HuH-7 (cell line): ENCODE measurements at regions not wholly inside any gene's neighbourhood (a gene's known extent, or its start where the extent isn't known, plus 50 kb on each side); places are given as distances from the start of the nearest gene placed in this dataset.

Experiments
- DNase-seq: peaks from one replicate; pipeline ENCODE4 v3.0.0; 2011; ENCODE audit warnings: low spot score

DNA sequence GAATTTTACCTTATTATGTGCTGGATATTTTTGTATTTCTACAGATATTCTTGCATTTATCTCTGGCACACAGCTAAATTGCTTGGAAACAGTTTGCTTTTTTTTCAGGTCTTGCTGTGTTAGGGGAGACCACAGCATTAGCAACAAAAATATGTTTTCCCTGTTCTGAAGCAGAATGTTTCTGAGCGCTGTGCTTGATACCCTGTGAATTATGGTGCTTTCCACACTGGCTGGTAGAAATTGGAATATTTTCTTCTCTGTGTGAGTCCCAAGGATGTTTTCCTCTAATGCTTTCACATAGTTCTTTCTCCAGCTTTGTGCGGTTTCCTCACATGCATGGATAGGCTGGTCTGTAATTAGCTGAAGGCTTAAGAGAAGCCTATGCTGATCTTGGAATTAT is 651.6 kb upstream of the IGFBP3 start:
- DNase-seq, result no peak

DNA sequence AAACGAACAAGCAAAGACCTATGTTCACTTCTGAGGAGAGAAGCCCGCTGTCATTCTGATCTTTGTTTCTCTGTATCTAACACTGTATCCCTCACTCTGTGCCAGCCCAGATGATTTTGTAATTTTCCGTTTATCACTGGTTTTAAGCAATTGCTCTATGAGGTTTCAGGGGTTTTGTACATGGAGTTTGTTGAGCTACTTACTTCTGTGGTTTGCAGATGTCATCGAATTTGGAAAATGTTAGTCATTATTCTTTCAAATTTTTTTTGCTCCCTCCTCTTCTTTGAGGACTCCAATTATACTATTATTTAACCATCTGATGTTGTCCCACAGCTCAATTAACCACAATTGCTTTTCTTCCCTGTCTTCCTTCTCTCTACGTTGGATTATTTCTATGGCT is 650.9 kb upstream of the IGFBP3 start:
- DNase-seq, result no peak

DNA sequence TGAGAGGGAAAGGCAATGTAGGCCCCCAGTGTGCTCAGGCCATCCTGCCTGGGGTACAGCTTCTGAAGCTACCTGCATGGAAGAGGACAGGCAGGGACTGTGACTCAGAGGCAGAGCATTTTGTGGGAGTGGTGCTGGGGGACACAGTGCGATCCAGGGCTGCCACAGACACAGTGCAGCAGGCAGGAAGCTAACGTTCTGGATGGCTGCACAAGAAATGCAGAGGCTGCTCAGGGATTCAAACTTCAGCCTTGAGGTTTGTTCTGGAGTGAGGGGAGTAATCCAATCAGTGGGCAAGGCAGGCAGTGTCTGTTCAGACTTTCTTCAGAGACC is 648.0 kb upstream of the IGFBP3 start:
- DNase-seq, result no peak

DNA sequence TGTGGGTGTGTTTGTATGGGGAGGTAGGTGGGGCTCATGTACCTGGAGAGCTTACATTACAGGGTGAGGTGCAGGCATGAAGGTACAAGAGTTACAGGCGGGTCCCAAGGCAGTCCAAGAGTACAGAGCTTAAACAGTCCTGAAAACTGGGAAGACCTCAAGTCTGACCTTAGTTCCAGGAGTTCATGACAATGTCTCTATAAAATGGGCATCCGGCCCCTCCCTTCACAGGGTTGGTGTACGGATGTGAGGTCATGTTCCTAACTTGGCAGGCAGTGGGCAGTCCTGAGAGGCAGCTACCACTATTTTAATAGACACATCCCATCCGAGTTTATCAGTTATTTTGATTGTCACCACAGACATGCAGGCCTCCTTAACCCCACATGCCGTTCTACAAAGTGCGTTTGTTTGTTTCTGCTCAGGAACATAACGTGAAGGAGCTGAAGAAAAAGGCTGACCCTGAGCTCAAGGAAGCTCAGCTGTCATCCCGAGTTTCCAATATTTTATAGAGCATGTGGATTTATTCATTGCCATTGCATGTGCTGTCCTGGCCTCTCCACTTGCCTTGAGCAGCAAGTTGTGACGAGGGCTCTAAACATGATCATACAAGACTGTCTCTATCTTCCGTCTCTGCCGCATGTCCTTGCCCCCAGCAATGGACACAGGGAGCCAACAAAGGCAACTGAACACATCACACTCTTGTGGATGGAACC is 647.5 kb upstream of the IGFBP3 start:
- DNase-seq, result no peak

DNA sequence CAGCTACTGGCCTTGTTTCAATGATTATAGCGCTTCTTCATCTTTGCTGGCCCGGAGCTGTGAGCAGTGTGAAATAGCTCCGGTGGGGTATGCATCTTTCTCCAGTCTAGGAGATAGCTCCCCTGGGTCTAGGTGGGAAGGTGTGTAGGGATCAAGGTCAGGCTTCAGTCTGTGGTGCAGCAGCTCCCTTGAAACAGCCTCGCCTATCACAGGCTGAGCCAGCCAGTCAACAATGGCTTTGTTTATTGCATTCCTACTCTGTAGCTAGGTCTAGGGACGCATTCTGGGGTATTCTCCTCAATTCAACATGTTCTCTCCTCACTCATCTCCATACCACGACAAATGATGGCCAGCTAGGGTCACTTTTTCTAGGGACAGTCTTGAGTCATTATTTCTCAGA is 646.8 kb upstream of the IGFBP3 start:
- DNase-seq, result no peak

DNA sequence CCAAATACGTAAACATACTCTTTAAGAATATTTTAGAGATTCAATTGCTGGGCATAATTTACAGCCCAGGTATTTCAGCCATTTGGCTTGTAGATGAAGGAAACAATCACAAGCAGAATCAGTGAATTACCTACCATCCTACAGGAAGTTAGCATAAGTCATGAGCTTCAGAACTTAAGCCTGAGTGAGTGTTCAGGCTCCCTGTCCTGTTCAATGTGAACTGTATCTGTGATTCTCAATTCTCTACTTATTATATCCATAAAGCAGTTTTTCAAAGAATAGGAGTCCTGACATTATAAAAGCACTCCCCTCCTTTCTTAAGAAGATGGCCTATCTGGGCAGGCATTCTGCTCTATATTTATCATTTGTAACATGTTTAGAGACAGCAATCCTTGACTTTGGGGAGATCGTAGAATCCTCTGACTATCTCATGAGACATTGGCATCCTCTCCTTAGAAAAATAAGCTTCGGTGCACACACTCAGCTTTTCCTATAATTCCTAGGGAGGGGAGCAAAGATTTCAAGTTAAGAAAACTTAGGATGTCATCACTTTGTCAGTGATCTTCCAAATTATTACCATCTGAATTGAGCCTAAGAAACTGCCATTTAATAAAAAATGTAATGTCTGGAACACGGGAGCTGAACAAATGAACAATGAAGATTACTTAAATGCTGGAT is 645.2 kb upstream of the IGFBP3 start:
- DNase-seq, result no peak

DNA sequence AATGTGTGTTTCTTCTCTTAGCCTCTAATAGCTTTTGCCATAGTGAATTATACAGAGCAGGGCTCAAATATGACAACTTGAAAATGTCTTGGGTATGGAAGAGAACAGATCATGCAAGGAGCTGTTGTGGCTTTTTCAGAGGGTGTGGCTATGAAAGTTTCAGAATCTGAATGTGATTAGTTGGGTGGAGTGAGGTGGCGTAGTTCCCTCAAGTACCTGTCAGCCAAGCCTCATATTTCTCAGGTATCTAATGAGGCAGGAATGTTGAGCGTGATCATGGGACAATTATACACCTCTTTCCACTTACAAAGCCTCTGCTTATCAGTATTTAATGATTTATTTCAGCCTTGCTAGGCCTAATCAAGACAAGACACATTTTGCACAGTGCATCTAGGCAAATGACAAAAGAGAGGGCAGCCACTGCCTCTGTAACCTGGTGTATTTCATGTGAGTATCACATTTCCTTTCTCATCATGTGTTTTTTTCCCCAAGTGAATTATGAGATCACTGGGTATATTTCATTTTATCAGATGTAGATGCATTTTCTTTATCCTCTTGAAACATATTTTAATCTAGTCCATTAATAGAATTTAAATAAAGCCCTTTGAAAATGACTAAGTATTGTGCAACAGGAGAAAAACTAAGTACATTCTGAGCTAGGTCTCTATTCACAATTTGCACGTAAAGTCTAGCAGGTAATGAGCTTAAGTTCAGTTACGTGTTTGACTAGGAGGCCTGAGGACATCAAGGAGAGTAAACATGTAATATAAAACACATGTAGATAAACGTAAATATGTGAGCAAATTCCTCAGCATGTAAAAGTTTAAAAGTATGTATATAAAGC is 644.4 kb upstream of the IGFBP3 start:
- DNase-seq, result no peak

DNA sequence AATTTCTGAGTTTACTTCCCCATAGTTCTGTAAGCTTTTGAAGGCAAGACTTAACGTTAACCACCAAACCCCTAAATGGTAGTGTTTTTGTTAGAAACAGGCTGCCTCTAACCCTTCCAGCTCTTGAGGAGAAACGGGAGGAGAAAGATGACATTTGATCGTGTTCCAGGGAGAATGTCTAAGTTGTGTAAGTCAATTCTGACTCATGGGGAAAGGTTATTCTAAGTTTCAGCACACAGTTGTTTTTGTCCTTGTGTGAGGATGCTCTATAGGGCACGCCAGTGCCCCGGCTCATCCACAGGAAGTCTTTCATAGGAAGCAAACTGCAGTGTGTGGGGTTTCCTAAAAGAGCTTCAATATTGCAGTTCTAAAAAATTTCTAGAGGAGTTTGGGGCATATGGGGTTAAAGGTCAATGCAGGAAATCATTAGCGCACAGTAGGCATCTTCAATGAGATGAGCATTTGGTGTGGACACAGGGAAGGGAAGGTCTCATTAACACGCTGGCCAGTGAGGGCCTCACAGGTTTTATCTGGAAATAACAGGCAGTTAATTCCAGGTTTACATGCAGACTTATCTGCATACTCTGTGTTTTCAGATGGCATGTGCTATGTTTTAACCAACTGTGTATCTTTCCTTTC is 638.2 kb upstream of the IGFBP3 start:
- no peak for DNase-seq

DNA sequence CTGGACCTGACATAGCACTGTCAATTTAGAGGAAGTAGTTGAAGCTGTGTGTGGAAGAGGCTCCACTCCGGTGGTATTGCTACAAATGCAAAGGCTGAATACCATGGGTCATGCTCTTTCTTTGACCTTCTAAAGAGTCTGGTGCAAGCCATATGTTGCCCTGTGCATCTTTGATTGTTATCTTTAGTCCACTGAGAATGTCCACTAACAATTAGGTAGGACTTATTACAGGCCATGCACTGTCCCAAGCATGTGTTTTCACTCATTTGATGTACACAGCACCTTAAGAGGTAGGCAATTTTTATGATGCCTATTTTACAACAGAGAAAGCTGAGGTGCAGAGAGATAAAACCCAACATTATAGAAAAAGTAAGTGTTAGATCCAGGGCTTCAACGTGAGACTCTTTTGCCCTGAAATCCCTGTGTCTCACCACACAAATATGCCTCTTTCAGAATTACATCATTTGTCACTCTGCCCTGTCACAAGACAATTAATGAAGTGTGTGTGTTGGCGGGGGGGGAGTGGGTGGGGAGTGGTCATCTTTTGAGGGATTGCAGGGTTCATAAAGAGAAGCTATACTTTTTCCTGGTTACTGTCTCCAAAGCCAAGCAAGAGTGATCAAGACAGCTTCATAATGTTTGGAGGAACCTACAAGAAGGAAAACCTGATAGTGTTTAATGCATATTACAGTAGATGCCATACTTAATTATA is 637.6 kb upstream of the IGFBP3 start:
- no peak for DNase-seq

DNA sequence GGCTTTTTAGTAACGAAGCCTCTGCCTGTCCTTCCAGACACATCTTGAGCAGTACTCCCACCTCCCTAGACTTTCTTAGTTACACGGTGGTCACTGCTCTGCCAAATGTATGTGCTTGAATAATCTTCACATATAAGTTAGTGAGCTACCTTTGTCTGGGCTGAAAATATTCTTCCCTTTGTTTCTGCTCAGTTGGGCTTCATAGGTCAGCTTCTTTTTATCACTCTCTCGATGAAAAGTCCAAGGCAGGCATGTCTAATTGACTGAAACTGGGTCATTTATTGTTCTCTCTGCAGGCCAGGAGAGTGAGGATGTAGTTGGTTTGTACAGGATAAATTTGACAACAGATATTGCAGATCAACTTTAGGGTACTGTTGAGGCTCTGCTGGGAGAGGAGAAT is 636.7 kb upstream of the IGFBP3 start:
- no peak for DNase-seq

DNA sequence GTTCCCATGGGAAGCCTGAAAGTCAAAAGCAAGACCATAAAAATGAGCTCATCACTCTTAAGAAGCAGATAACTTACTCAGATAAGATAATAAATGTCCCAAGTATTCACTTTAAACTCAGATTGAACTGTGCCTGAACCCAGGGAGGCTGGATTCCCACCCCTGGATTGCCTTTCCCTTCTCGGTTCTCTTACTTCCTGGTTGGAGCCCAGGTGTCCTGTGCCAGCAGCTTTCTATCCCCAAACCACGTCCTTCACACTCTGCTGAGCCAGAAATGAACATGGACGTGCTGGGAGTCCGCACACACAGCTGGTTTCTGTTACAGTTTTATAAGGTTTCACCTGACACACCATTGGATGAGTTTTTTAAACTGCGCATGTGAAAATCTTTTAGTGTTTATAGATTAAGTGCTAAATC is 636.2 kb upstream of the IGFBP3 start:
- no peak for DNase-seq

DNA sequence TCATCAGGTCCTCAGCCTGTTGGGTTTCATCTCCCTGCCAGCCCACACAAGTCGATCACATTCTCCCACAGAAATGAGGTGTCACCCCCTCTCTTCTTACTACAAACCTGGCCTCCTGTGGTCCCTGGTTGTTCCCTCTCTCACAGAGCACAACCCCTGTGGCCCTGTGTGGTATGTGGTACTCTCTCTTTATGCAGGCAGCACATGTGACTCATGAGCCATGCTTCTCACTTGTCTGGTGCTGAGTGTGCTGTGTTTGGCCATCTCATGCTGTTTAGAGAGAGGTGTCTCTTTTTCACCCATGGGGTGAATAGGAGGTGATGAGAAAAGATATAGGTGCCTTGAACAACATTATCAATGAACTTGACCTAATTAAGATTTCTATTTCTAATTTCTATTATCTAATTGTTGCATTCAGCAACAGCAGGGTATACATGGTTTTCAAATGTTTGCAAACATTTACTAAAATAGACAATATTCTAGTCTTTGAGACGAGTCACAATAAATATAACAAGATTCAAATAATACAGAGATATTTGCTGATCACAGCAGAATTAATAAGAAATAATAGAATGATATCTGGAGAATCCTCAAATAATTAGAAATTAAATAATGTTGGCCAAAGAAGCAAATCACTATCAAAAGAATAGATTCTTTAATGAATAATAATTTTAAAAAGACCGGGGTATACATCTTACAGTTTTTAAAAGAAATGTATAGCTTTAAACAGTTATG is 633.8 kb upstream of the IGFBP3 start:
- DNase-seq, result no peak

DNA sequence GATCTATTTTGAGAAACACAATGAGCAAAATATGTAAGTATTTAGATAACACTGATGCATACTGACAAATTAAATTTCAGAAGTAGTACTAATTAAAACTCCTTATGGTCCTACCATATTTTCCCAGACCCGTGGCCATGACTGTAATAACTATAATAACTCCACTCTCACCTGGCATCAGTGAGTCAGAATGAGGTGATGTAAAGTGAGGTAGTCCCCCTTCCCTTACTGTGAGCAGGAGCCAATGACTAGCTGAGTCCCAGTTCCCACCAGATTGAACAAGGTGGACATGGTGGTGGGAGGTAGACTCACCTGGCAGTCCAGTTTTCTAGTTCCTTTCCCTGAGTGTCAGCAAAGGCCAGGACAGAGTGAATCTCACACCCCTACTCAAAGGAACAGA is 630.5 kb upstream of the IGFBP3 start:
- no peak for DNase-seq

DNA sequence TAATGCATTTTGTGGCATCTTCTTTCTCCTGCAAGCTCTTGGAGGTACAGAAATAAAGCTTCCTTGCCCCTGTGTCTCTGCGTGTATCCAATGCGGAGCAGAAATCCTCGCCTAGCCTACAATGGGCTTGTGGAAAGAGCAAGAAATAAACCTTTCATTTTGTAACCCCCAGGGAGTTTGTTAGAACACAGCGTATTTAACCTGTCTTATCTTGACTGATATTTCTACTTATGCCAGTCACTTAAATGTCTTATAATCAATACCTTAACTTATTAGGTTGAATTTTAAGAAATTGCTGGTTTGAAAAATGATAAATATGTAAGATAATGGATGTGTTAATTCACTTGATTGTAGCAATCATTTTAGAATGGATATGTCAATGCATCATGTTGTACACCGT is 629.8 kb upstream of the IGFBP3 start:
- DNase-seq, result no peak

DNA sequence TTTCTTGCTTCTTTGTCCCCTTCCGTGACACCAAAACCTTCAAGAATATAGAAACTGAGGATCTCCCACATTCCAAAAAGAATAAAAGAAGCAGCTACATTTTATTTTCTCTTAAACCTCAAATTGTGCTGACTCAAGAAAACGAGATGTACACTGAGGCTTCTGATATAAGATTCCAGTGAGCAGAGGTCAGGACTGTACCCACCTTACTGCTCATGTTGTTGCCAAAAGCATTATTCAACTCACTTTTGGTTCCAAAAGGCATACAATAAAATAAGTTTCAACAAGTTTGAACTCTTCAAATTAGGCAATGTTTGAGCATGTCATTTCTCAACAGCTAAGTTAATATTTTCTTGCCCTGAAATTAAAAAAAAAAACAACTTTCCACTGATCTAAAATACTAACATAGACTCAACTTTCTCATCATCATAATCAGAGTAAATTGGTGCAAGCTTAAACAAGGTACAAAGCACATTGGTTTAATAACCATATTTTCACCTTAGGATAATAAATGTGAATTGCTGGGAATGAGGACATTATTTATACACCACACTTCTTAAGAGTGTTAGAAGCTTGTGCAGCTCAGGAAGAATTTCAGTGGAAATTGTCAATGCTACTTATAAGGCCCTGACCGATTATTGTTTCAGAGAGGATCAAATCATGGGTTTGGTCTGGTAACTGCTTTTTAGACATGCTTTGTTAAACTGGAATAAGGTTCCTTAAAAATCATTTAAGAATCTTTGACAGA is 629.0 kb upstream of the IGFBP3 start:
- no peak for DNase-seq

DNA sequence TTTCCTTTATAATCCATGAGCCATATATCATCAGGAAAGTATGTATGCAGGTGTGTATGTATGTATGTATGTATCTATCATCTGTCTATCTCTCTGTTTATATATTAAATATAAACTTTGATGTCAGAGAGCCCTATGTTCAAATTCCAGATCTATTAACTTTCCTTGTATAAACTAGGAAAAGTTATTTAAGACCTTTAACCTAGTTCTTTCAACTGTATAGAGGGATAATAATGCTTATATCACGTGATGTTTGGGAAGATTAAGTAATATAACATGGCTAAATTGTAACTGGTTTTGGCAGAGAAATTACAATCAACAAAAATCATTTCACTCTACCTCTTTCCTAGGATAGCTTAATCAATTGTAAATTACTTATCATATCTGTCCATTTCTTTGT is 628.3 kb upstream of the IGFBP3 start:
- no peak for DNase-seq

DNA sequence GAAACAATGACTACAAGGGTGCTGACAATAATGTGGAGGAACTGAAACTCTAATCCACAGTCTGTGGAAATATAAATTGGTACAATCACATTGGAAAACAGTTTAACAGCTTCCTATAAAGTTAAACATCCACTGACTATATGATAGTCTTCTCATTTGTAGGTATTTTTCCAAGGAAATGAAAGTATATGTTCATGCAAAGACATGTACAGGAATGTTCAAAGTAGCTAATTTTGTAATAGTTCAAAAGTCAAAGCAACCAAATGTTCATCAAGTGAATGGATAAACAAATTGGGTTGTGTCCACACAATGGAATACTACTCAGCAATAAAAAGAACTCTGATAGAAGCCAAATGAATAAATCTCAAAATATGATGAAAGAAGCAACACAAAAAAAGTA is 626.0 kb upstream of the IGFBP3 start:
- no peak for DNase-seq

DNA sequence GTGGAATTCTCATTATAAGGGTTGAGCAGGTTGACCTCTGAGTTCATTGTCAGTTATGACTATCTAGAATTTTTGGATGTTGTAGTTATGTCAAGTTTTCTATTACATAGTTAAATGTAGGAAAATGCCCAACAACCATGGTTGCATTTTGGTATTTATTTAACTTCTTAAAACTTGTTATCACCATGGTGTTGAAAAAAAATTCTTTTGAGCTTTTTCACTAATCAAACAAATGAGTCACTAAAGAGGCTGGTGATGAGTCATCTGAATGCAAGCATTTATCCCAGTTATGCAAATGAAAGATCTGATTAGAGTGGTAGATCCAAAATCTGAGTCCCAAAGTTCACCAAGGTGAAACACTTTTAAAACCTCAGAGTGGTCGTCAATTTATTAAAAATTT is 624.7 kb upstream of the IGFBP3 start:
- no peak for DNase-seq

DNA sequence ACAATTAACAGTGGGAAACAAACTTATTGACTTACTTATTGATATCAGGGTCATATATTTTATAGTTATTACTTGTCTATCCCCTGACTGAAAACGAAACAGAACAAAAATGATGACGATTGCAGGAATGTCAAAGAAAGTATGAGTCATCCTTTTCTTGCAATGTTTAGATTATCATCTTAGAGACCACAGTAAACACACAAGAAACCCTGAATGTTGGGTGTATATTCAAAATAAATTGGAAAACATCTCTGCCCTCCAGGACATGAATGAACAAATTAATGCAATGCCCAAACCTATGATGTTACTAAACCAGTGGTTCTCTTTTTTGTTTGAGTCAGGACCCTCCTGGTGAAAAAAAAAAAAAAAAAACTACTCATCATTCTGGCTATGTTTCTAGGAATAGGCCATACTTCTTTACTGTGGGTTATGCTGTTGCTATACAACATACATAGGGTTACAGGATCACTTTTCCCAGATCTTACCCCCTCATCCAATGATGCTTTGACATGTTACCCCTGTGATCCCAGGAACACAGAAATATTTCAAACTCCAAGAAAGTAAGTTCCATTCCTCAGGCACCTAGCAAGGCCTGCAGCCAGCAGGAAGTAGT is 623.4 kb upstream of the IGFBP3 start:
- DNase-seq, result no peak

DNA sequence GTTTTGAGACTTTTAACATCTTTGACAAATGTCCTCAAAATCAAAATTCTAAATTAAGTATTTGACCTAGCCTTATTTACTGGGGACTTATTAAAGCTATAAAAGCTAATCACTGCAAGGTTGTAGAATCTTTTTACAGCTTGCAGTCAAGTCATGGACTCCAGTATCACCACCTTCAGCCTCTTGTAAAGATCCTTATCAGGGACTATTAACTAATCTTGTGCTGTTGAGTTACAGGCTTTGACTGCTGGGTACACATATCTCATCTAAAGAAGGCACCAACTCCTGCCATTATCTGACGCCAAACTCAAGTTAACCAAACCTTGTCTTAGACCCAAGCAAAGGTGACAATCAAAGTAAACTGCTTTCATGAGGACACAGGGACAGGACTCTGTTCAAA is 621.0 kb upstream of the IGFBP3 start:
- no peak for DNase-seq
